LNCaP clone FGC (cell line): ENCODE measurements at regions not wholly inside any gene's neighbourhood (a gene's known extent, or its start where the extent isn't known, plus 50 kb on each side); places are given as distances from the start of the nearest gene placed in this dataset.

Experiments
- DNase-seq: peaks from one replicate; pipeline ENCODE4 v3.0.0-alpha.2; 2011; ENCODE audit warnings: low read depth
- H3K4me3 ChIP-seq: 2 replicates; pipeline ENCODE4 v1.5.1; 2011; ENCODE audit warnings: mild to moderate bottlenecking, low read depth, low read length, control low read depth
- CTCF ChIP-seq: IDR thresholded peaks from 2 replicates; pipeline ENCODE4 v1.5.1; 2012; ENCODE audit warnings: mild to moderate bottlenecking; ENCODE audit not compliant: control insufficient read depth, insufficient read depth; ENCODE audit errors: extremely low read depth

GRCh38 chr20:12394786-12395185 is 477.1 kb downstream of the BTBD3 start:
- no peak for DNase-seq
- no peak overlapping the region for H3K4me3 ChIP-seq
- no peak; the same call in 1 of the 2 replicates for TF ChIP-seq CTCF

- H3K4me3 ChIP-seq, result no peak overlapping the region
- TF ChIP-seq CTCF, result no peak
- no peak for DNase-seq
These were observed 477.7 kb downstream of the BTBD3 start for GRCh38 chr20:12395353-12395752.

- DNase-seq, result no peak
- TF ChIP-seq CTCF, result no peak
- H3K4me3 ChIP-seq, result no peak overlapping the region
These were observed 478.1 kb downstream of the BTBD3 start for GRCh38 chr20:12395760-12396159.

GRCh38 chr20:12399110-12399836 is 481.6 kb downstream of the BTBD3 start:
- TF ChIP-seq CTCF, result no peak
- no peak for DNase-seq
- H3K4me3 ChIP-seq, result no peak overlapping the region

GRCh38 chr20:12404941-12405340 is 487.2 kb downstream of the BTBD3 start:
- TF ChIP-seq CTCF, result no peak
- DNase-seq, result no peak
- no peak overlapping the region for H3K4me3 ChIP-seq

- no peak overlapping the region for H3K4me3 ChIP-seq
- no peak for DNase-seq
- no peak for TF ChIP-seq CTCF
These were observed 489.3 kb downstream of the BTBD3 start for GRCh38 chr20:12406978-12407377.

- DNase-seq, result no peak
- H3K4me3 ChIP-seq, result no peak overlapping the region
- no peak for TF ChIP-seq CTCF
These were observed 491.8 kb downstream of the BTBD3 start for GRCh38 chr20:12409501-12409900.
